GM12892 (cell line): ENCODE measurements at regions not wholly inside any gene's neighbourhood (a gene's known extent, or its start where the extent isn't known, plus 50 kb on each side); places are given as distances from the start of the nearest gene placed in this dataset.

Experiments
- POLR2AphosphoS5 ChIP-seq: IDR thresholded peaks from 2 replicates; pipeline ENCODE4 v1.6.1; 2011; ENCODE audit warnings: low read depth, low read length, control low read depth
- TAF1 ChIP-seq: IDR thresholded peaks from 2 replicates; pipeline ENCODE4 v1.6.1; 2011; ENCODE audit warnings: low read depth, mild to moderate bottlenecking, control low read depth, low read length, borderline replicate concordance

DNA sequence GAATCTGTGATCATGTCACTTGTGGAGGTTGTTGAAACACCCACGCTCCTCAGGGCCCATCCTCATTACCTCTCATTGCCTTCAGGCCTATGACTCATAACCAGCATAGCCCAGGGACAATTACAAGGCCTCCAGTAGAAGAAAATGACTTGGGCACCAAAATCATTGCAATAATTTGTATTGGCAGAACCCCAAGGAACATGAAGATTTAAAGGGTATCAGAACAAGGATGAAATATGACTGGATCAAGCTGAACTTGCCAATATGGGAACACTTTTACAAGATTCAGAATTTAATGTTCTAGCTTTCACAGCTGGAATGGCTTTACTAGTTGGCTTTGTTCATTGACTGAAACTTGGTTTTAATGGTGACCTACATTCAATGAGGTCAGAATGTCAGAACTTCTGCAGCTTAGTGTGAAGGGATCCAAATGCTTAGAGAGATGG is 156.4 kb downstream of the COPS8 start:
- no peak for TF ChIP-seq TAF1
- TF ChIP-seq POLR2AphosphoS5: no peak
